ENCODE measurements at regions not wholly inside any gene's neighbourhood (a gene's known extent, or its start where the extent isn't known, plus 50 kb on each side); places are given as distances from the start of the nearest gene placed in this dataset.

- intact Hi-C loops (cut with DNase I; ENCODE audit: low total_unique reads), result no loop called here
- Histone ChIP-seq H3K4me1 (no peaks in the 10 kb centered on the region), H3K27ac (no peak overlapping the region), H3K36me3 (ENCODE audit: low read depth, missing control alignments) (no peaks in the 10 kb centered on the region), H3K4me3 (no peak overlapping the region), H3K27me3 (no peaks in the 10 kb centered on the region), H3K9me3 (no peaks in the 10 kb centered on the region)
- DNase-seq, result no peak
- TF ChIP-seq POLR2A (IDR thresholded peaks at IDR 0.05), result no peak
- TF ChIP-seq, protein P1, sequence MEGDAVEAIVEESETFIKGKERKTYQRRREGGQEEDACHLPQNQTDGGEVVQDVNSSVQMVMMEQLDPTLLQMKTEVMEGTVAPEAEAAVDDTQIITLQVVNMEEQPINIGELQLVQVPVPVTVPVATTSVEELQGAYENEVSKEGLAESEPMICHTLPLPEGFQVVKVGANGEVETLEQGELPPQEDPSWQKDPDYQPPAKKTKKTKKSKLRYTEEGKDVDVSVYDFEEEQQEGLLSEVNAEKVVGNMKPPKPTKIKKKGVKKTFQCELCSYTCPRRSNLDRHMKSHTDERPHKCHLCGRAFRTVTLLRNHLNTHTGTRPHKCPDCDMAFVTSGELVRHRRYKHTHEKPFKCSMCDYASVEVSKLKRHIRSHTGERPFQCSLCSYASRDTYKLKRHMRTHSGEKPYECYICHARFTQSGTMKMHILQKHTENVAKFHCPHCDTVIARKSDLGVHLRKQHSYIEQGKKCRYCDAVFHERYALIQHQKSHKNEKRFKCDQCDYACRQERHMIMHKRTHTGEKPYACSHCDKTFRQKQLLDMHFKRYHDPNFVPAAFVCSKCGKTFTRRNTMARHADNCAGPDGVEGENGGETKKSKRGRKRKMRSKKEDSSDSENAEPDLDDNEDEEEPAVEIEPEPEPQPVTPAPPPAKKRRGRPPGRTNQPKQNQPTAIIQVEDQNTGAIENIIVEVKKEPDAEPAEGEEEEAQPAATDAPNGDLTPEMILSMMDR (IDR thresholded peaks at IDR 0.05), result no peak
Observed at GRCh38 chr14:36396798-36397197, 76.4 kb upstream of the MBIP start.

DNA sequence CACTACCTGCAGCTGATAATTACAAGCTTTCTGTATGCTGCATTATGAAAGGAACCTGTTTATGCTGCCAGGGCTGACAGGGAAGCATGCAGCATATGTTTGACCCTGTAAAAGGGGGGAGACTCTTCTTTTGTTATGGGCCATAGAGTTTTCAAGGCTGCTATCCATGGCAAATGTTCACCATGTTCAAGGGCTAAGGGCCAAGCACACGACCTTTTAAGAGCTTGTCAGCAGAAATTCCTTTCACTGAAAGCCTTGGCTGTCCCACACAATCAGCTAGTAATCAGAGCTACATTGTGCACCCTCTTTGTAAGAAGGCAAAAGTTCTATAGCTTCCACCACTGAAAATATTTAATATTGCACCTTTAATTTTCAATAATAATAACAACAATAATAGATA lies 74.2 kb upstream of the MBIP start:
- WGBS, 2 donors, result 28 to 36% methylated on average over 1 of the region's 1 CpG
- intact Hi-C loops (cut with DNase I; ENCODE audit: low total_unique reads), result no loop called here
- no peaks in the 10 kb centered on the region for H3K27me3 ChIP-seq
- no peak overlapping the region for H3K27ac ChIP-seq
- no peak overlapping the region for H3K4me3 ChIP-seq
- H3K4me1 ChIP-seq, result no peaks in the 10 kb centered on the region
- H3K36me3 ChIP-seq (ENCODE audit: low read depth, missing control alignments), result no peaks in the 10 kb centered on the region
- H3K9me3 ChIP-seq, result no peaks in the 10 kb centered on the region
- TF ChIP-seq, protein P1 (IDR thresholded peaks at IDR 0.05), result no peak
- no peak for TF ChIP-seq POLR2A (IDR thresholded peaks at IDR 0.05)
- DNase-seq, result no peak

GRCh38 chr14:36390718-36391117 lies 70.3 kb upstream of the MBIP start:
- H3K4me3 ChIP-seq, result no peak overlapping the region
- no peak for DNase-seq
- intact Hi-C loops (cut with DNase I; ENCODE audit: low total_unique reads), result no loop called here
- H3K27ac ChIP-seq, result no peak overlapping the region
- no peaks in the 10 kb centered on the region for H3K36me3 ChIP-seq (ENCODE audit: low read depth, missing control alignments)
- no peaks in the 10 kb centered on the region for H3K4me1 ChIP-seq
- 75% methylated on average over 4 of the region's 4 CpGs for WGBS, 2 donors
- H3K9me3 ChIP-seq, result no peaks in the 10 kb centered on the region
- no peaks in the 10 kb centered on the region for H3K27me3 ChIP-seq
- TF ChIP-seq, protein P1 (IDR thresholded peaks at IDR 0.05), result no peak
- TF ChIP-seq POLR2A (IDR thresholded peaks at IDR 0.05), result no peak

DNA sequence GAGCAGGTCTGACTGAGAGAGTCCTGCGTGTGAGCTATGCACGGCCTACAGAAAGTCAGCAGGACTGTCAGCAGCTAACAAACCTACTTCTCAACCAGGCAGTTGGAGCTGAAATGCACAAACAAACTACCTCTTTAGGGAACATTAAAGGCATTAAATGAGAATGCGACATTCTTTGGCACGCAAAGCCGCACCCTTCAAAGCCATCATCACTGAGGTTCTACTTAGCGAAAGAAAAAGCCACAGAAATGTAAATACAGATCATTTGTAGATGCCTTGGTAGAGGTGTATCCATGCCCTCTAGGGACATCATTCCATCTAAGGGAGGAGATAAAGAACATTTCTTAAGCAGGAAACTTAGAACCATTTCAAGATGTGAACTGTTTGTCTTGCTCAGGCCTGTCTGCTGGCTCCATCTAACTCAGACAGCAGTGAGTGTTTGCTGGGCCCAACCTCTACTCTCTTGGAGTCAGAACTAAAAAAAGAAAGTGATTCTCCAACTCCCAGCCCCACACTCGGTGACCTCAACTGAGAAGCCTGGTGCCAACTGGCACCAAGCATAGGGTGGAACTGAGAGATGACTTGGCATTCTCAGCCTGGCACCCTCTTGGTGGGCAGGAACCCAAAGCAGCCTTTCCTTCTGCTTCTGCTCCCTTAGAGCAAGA lies 63.5 kb upstream of the MBIP start:
- WGBS, 2 donors, result 89 to 90% methylated on average over 7 of the region's 7 CpGs
- no peaks in the 10 kb centered on the region for H3K27me3 ChIP-seq
- H3K36me3 ChIP-seq (ENCODE audit: low read depth, missing control alignments), result no peaks in the 10 kb centered on the region
- H3K9me3 ChIP-seq, result no peaks in the 10 kb centered on the region
- H3K4me3 ChIP-seq, result no peak overlapping the region
- intact Hi-C loops (cut with DNase I; ENCODE audit: low total_unique reads), result no loop called here
- H3K4me1 ChIP-seq, result no peaks in the 10 kb centered on the region
- no peak for DNase-seq
- H3K27ac ChIP-seq, result no peak overlapping the region
- TF ChIP-seq, protein P1 (IDR thresholded peaks at IDR 0.05), result no peak
- no peak for TF ChIP-seq POLR2A (IDR thresholded peaks at IDR 0.05)

DNA sequence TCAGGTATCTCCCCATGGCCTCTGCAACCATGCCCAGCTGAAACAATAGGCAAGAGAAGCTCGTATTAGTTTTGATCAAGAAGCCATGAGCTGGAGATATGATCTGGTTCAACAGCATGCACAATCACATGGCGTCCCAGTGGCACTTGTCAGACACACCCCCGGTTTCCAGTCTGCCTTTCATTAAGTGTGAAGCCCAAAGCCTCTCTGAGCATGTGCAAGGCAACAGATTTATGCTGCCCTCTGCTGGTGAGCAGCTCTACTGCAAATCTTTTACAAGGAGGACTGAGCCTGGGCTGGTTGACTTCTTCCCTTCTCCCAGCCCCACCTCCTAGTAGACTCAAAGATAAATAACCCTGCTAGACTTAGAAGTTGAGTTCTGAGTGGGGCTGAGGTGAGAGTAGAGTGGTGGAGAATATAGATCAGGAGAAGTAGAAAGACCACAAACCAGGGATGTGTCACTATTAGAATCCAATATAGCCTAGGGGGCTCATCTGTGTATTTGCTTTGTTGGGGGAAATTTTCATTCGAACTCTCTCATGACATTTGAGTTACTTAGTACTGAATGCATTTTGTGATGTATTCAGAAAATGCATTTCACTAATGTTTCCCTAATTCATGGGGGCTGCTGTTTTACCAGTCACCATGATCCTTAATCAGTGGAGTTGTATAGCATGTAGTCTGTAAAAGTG lies 53.7 kb upstream of the MBIP start:
- H3K27me3 ChIP-seq, result no peaks in the 10 kb centered on the region
- peak; percentile 89 for DNase-seq
- no peaks in the 10 kb centered on the region for H3K4me1 ChIP-seq
- TF ChIP-seq POLR2A (IDR thresholded peaks at IDR 0.05), result no peak
- TF ChIP-seq, protein P1 (IDR thresholded peaks at IDR 0.05), result peak in 2 of 3 experiments; percentile 70
- intact Hi-C loops (cut with DNase I; ENCODE audit: low total_unique reads), result no loop called here
- H3K36me3 ChIP-seq (ENCODE audit: low read depth, missing control alignments), result no peaks in the 10 kb centered on the region
- WGBS, 2 donors, result 25 to 30% methylated on average over 4 of the region's 4 CpGs
- no peak overlapping the region for H3K27ac ChIP-seq
- H3K4me3 ChIP-seq, result no peak overlapping the region
- no peaks in the 10 kb centered on the region for H3K9me3 ChIP-seq

Data from testis (tissue), 2 donors.